ELF-1 (cell line): ENCODE measurements at regions not wholly inside any gene's neighbourhood (a gene's known extent, or its start where the extent isn't known, plus 50 kb on each side); places are given as distances from the start of the nearest gene placed in this dataset.

Experiments
- DNase-seq: peaks from one replicate; pipeline ENCODE4 v3.0.0-alpha.2; 2016; ENCODE audit warnings: low read depth, low spot score

DNA sequence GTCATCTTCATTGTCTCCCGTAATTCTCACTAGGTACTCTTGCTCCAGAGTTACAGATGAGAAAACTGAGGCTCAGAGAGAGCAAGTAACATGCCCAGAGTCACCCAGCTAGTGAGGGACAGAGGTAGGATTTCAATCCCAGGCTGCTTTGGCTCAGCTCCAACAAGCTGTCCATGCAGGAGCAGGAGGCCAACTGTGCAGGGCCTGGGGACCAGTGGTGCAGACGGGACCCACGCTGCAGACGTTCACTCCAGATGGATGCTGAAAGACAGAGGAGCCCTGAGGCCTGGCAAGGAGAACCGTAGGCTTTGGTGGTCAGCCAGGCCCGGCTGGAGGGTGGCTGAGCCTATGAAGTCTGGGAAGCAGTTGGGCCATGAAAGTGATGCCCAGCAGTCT, 102.6 kb downstream of the MCFD2 start:
- no peak for DNase-seq
